Body of pancreas (tissue), 4 donors: ENCODE measurements at regions not wholly inside any gene's neighbourhood (a gene's known extent, or its start where the extent isn't known, plus 50 kb on each side); places are given as distances from the start of the nearest gene placed in this dataset.

Experiments used
- ATAC-seq: fragments of 150-250 bp; one replicate; pipeline ENCODE4 v1.9.1; 2016
- DNase-seq, 4 donors: peaks; one replicate each; pipeline ENCODE4 v3.0.0-alpha.2; 2019
- H3K27ac ChIP-seq, 4 donors: fragments of 200-600 bp; sonication (generic); 1 replicate in 3 of 4; 2 replicates in 1 of 4; pipeline versions ENCODE4 v1.5.1 to v1.6.1; 2016 to 2019; ENCODE audit warnings: mild to moderate bottlenecking in 1 of 4, mixed read lengths in 1 of 4, moderate library complexity in 1 of 4
- H3K27me3 ChIP-seq, 2 donors: fragments of 200-600 bp; sonication (generic); one replicate each; pipeline ENCODE4 v1.6.0; 2016; ENCODE audit warnings: mild to moderate bottlenecking in 1 of 2
- H3K36me3 ChIP-seq, 2 donors: fragments of 200-600 bp; sonication (generic); replicated peaks in 1 of 2; 2 replicates each; pipeline ENCODE4 v1.5.1; 2016; ENCODE audit warnings: low read depth in 2 of 2; ENCODE audit not compliant: insufficient read depth in 1 of 2
- H3K4me1 ChIP-seq: fragments of 200-600 bp; sonication (generic); one replicate; pipeline ENCODE4 v1.6.0; 2016
- H3K4me3 ChIP-seq, 2 donors: fragments of 200-600 bp; sonication (generic); 1 replicate in 1 of 2; 2 replicates in 1 of 2; pipeline ENCODE4 v1.5.1; 2016 to 2019
- H3K9me3 ChIP-seq, 3 donors: fragments of 200-600 bp; sonication (generic); 1 replicate in 2 of 3; 2 replicates in 1 of 3; pipeline ENCODE4 v1.5.1; 2016
- CTCF ChIP-seq, 7 experiments: fragments of 450-650 bp in 4 of 7; fragments of 200-600 bp in 3 of 7; sonication (generic) in 3 of 7; IDR thresholded peaks; one replicate each; pipeline ENCODE4 v1.5.1; 2016 to 2019; ENCODE audit warnings: antibody characterized with exemption in 7 of 7
- POLR2A ChIP-seq, 3 donors: fragments of 450-650 bp; IDR thresholded peaks; one replicate each; pipeline ENCODE4 v1.6.1; 2016; ENCODE audit warnings: antibody characterized with exemption in 3 of 3, mild to moderate bottlenecking in 2 of 3
- WGBS, 2 donors: methylation state at CpG; one replicate each; pipeline ENCODE4 v1.1.5; 2017; 5-methylcytosine and 5-hydroxymethylcytosine counted together
- intact Hi-C: fragments of 100-400 bp; cut with DNase I; formaldehyde crosslinking; loops from one replicate; pipeline ENCODE4 v1.15.1; 2023

- H3K36me3 ChIP-seq: no peaks in the 10 kb centered on the region
- H3K27me3 ChIP-seq: no peaks in the 10 kb centered on the region
- intact Hi-C loops: no loop called here
- no peak for TF ChIP-seq POLR2A (IDR thresholded peaks at IDR 0.05)
- no peak for TF ChIP-seq CTCF (IDR thresholded peaks at IDR 0.05)
- H3K9me3 ChIP-seq: no peaks in the 10 kb centered on the region
- H3K27ac ChIP-seq: no peak overlapping the region
- no peaks in the 10 kb centered on the region for H3K4me1 ChIP-seq
- ATAC-seq (no peak), DNase-seq (no peak)
- H3K4me3 ChIP-seq: no peak overlapping the region
- 61 to 69% methylated on average over 15 of the region's 15 CpGs for WGBS, 2 donors
Observed at GRCh38 chr12:111190741-111191526, 178.0 kb downstream of the PHETA1 start.

DNA sequence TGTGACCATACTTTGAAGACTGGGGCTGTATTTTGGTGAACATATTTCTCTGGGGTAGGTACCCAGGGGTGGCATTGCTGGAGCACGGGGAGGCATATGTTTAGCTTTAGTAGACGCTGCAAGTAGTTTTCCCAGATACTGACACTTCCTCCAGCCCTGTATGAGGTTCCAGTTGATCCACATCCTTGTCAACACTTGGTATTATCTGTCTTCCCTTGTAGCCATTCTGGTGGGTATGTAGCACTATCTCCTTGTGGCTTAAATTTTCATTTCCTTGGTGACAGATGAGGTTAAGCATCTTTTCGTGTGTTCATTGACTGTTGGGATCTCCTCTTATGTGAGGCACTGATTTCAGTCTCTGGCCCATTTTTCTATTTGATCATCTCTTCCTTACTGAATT, 179.1 kb downstream of the PHETA1 start:
- Histone ChIP-seq H3K27me3 (no peaks in the 10 kb centered on the region), H3K27ac (no peak overlapping the region), H3K9me3 (no peaks in the 10 kb centered on the region), H3K4me1 (no peaks in the 10 kb centered on the region), H3K4me3 (no peak overlapping the region), H3K36me3 (no peaks in the 10 kb centered on the region)
- intact Hi-C loops: no loop called here
- 77 to 83% methylated on average over 3 of the region's 3 CpGs for WGBS, 2 donors
- DNase-seq (no peak), ATAC-seq (no peak)
- no peak for TF ChIP-seq POLR2A (IDR thresholded peaks at IDR 0.05)
- no peak for TF ChIP-seq CTCF (IDR thresholded peaks at IDR 0.05)

GRCh38 chr12:111188436-111188835, 180.5 kb downstream of the PHETA1 start:
- WGBS, 2 donors: 78 to 85% methylated on average over 8 of the region's 8 CpGs
- no peaks in the 10 kb centered on the region for H3K9me3 ChIP-seq
- DNase-seq (no peak), ATAC-seq (no peak)
- H3K4me3 ChIP-seq: no peak overlapping the region
- H3K4me1 ChIP-seq: no peaks in the 10 kb centered on the region
- no peaks in the 10 kb centered on the region for H3K36me3 ChIP-seq
- H3K27me3 ChIP-seq: no peaks in the 10 kb centered on the region
- intact Hi-C loops: no loop called here
- no peak for TF ChIP-seq CTCF (IDR thresholded peaks at IDR 0.05)
- TF ChIP-seq POLR2A (IDR thresholded peaks at IDR 0.05): no peak
- no peak overlapping the region for H3K27ac ChIP-seq

GRCh38 chr12:111186347-111186746, 182.5 kb downstream of the PHETA1 start:
- Histone ChIP-seq H3K27me3 (no peaks in the 10 kb centered on the region), H3K36me3 (no peaks in the 10 kb centered on the region), H3K9me3 (no peaks in the 10 kb centered on the region), H3K27ac (no peak overlapping the region), H3K4me1 (peaks cover 2% of the 10 kb centered on the region), H3K4me3 (no peak overlapping the region)
- ATAC-seq (no peak), DNase-seq (no peak)
- WGBS, 2 donors: 66 to 79% methylated on average over 15 to 17 of the region's 17 CpGs
- no peak for TF ChIP-seq CTCF (IDR thresholded peaks at IDR 0.05)
- no peak for TF ChIP-seq POLR2A (IDR thresholded peaks at IDR 0.05)
- intact Hi-C loops: no loop called here

GRCh38 chr12:111185889-111186227, 183.0 kb downstream of the PHETA1 start:
- DNase-seq: no peak
- ATAC-seq: no peak
- Histone ChIP-seq H3K4me3 (no peak overlapping the region), H3K9me3 (no peaks in the 10 kb centered on the region), H3K27me3 (no peaks in the 10 kb centered on the region), H3K36me3 (no peaks in the 10 kb centered on the region), H3K27ac (no peak overlapping the region), H3K4me1 (peaks cover 7% of the 10 kb centered on the region)
- intact Hi-C loops: no loop called here
- WGBS, 2 donors: 94 to 98% methylated on average over 6 of the region's 6 CpGs
- TF ChIP-seq POLR2A (IDR thresholded peaks at IDR 0.05): no peak
- TF ChIP-seq CTCF (IDR thresholded peaks at IDR 0.05): no peak
